NOMO-1 treated with dmso at 0.1 percent for 144 hours (cell line): ENCODE measurements at regions not wholly inside any gene's neighbourhood (a gene's known extent, or its start where the extent isn't known, plus 50 kb on each side); places are given as distances from the start of the nearest gene placed in this dataset.
"Not testable (repeated sequence)": the region's sequence is repeated elsewhere in the genome, so short reads cannot be mapped to it uniquely, and the experiment has no call there.

Experiments
- DNase-seq: peaks from one replicate; lab custom pipeline; 2025; ENCODE audit not compliant: unreplicated experiment; lab: John Stamatoyannopoulos, UW

DNA sequence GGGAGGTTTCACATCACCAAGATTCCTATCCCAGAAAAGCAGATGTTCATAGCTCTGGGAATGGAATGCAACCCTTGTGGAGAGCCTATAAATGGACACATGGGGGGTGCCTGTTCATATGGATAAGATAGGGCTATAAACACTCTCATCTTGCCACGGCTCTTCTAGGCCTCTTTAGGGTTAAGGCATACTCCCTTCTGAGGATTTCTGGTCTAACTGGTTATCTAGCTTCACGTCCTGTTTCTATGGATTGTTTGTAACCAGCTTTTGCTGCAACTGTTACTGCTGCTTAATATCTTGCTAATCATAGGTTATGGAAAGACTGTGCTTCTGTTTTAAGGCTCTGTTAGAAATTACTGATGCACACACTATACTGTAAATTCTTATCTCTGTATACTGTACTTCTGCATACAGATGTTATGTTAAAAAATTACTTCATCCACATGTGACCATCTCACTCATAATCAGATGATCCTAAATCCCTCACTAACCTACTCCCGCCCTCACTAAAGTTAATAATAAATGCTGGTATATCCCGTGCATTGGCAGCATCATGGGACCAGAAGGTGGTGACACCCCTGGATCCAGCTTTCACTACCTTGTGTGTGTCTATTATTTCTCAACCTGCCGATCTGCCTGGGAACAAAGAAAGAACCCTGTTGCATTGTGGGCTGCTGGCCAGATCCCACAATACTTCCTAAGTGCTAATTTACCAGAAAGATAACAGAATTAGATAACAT lies 68.7 kb downstream of the PRKAB2 start:
- DNase-seq, result not testable (repeated sequence)

DNA sequence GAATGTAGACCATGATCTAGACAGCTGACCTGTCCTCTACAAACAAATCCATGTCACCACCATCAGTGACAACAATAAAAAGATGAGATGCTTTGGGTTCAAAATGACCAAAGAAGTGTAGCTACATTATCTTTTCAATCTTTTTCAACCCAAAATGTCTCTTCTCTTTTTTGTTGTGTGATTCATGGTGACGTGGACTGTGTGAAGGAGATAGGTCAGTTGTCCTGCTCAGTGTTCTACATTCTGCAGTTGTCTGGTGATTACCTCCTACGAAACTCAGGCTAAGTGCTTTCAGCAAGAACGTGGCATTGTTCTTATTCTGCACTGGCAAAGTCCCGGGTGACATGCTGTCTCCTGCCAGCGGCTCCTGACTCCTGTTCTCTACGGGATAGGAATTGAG lies 73.1 kb downstream of the PRKAB2 start:
- no peak for DNase-seq

DNA sequence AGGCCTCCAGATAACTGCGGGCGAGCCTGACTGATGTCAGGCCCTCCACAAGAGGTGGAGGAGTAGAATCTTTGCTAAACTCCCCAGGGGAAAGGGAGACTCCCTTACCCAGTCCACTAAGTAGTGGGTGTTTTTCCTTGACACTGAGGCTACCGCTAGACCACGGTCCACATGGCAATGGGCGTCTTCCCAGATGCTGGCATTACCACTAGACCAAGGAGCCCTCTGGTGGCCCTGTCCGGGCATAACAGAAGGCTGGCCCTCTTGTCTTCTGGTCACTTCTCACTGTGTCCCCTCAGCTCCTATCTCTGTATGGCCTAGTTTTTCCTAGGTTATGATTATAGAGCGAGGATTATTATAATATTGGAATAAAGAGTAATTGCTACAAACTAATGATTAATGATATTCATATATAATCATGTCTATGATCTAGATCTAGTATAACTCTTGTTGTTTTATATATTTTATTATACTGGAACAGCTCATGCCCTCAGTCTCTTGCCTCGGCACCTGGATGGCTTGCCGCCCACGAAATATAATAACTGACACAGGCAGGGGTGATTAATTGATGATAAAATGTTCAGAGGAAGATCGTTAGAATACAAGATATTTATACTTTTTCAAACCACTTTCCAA lies 73.8 kb downstream of the PRKAB2 start:
- not testable (repeated sequence) for DNase-seq

DNA sequence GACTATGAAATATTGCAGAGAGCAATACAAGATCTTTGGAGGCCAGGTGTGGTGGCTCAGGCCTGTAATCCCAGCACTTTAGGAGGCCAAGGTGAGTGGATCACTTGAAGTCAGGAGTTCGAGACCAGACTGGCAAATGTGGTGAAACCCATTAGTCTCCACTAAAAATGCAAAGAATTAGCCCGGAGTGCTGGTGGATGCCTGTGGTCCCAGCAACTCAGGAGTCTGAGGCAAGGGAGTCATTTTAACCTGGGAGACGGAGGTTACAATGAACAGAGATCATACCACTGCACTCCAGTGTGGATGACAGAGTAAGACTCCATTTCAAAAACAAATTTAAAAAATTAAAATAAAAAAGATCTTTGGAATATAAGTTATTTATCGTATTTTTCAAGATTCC lies 76.6 kb downstream of the PRKAB2 start:
- no peak for DNase-seq

DNA sequence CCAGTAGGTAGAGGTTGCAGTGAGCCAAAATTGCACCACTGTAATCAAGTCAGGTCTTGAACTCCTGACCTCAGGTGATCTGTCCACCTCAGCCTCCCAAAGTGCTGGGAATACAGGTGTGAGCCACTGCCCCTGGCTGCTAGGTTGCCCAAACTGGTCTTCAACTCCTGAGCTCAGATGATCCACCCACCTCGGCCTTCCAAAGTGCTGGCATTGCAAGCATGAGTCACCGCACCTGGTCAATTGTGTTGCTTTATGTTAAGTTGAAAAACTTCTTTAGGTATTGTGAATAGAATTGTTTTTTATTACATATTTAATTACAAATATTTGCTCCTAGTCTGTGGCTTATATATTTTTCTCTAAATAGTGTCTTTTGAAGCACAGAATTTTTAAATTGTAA lies 80.5 kb downstream of the PRKAB2 start:
- DNase-seq, result no peak

DNA sequence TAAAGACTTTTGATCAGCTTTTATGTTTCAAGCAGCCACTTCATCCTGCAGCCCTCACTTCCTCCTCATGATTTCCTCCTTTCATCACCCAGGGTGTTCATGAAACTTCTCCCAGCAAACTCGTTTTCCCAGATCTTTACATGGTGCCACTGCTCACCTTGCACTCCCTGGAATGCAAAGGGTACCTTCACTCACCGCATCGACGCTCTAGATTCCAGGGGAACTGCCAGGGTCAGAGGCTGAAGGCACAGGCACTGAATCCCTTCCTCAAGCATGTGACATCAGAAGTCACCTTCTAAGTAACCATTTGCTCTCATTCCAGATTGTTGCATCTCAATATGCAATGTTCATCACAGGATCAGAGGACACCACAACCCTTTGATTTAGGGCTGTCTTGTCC lies 82.8 kb downstream of the PRKAB2 start:
- no peak for DNase-seq

DNA sequence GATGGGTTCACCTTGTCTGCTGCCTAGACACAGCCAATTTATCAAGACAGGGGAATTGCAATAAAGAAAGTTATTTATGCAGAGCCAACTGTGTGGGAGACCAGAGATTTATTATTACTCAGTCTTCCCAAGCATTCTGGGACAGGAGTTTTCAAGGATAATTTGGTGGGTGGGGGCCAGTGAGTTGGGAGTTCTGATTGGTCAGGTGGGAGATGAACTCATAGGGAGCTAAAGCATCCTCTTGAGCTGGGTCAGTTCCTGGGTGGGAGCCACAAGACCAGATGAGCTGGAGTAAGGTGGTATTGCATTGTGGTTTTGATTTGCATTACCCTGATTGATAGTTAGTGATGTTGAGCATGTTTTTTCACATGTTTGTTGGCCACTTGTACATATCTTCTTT lies 86.1 kb downstream of the PRKAB2 start:
- no peak for DNase-seq

DNA sequence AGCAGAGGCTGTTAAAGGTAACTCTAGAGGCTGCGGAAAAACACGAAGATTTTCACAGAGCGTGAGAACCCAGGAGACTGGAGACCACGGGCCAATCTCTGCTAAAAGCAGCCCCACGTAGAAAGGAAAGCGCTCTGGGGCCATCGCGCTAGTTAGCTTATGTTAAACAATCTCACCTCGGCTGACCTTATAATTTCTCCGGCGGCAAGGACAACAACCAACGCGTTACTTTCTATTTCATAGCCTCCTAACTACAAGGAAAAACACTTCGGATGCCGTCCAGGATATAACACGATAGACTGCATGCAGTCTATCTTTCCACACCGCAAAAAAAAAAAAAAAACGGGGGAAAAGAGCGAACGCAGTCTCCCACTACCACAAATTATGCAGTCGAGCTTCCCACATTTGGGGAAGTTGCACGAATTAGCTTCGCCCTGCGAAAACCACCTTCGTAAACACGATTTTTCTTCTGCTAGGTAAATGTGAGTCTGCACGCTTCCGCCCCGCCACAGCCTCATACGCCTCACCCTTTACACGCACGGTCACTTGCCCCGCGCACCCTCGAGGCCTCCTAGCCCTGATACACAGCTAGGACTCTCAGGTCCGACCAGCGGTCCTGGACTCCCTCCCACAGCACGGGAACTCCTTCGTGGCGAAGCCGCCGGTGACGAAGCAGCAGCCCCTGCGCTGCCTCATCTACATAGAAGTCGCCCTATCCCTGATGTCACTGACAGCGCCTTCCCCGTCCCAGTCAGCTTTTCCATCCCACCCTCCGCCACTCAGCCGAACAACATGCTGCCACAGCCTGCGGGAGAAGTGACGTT lies 87.8 kb downstream of the PRKAB2 start:
- peak; percentile 48 for DNase-seq

DNA sequence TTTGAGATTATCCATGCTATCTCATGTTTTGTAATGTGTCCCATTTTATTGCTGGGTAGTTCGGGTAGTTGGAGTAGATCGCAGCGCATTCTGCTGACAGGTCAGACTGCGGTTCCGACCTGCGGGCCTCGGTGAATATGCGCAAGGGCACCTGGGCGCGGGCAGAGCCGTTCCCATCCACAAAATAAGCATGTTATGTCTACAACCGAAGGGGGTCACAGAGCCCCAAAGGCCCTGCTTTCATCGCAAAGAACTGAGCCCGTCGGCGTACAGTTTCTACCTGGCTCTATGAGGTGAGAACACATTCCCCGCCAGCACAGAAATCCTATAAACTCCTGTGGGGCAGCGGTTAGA lies 88.4 kb downstream of the PRKAB2 start:
- DNase-seq, result no peak

DNA sequence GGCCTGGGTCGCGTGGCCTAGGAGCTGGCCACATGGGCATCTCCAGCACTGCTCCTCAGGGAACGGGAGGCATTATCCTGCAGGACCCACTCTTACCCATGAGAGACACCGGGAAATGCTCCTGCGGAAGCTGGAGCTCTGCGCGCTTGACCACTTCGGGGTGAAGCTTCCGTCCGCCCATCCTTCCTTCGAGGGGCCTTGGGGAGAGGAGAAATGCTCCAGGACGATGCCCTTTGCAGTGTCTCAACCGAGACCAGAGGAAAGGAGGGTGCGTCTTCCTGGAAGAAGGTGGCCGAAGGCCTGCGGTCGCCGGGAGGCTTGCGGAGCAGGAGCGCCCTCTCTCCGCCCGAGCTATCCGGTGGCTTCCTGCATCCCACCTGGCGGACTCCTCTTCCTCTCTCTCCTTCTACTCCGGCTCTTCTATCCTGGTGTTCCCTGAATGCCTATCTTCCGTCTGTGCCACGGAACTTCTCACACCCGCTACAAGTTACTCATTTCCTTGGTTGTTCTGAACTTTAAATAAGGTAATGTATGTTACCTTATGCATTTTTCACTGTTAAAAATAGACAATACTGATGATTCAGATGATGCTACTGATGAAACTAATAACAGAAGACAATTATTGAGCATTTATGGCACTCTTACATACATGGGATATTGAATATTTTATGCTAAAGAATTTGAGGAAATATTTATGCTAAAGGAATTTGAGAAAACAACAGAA lies 91.4 kb downstream of the PRKAB2 start:
- no peak for DNase-seq

DNA sequence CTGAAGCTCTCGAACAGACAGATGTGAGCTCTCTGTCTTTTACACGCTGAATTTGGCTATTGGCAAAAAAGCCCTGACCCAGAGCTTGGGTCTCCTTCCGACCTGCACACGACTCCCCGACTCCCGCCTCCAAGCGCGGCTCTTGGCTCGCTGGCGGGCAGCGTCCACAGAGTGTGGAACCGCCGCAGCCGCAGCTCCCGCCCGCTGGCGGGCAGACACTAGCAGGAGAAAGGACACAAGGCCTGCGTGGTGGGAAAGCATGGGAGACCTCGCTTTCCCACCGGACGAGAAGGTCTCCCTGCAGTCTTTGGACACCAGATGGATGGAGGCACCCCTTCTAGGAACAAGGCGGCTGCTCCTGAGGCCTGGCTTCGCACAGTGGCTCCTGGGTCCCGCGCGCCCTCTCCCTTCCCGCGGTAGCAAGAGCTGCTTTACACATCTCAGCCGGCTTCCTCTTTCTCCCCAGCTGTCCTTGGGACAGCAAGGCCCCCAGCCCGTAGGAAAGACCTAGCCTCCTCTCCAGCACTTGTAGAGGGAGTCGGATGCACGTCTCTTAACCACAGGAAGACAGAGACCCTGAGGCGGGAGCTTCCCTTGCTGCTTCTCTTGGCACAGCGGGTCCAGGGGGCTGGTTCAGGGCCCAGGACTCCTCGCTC lies 92.1 kb downstream of the PRKAB2 start:
- no peak for DNase-seq

DNA sequence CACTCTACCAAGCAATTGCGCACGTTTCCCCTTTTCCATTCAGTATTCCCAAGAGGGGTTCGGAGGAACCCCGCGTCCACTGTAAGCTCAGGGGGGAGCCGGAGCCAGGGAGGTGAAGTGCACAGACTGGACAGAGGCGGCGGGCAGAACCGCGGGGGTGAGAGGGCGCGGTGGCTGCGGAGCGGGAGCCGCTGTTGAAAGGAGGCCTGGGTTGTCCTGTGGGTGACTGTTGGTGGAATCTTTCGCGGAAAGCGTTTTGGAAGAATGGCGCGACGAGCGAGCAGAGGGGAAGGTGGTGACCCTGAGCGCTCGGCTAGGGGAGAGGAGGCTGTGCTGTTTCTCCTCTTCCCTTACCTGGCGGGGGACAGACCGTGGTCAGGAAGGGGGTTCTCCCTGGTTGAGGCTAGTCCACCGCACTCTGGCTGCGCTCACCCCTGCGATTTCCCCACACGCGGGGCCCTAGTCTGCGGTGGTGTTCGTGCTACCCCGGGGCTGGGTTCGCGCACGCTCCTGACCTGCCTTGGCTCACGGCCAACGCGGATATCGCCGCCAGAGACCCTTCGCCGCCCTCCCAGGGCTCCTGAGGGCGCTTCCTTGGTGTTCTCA lies 92.8 kb downstream of the PRKAB2 start:
- no peak for DNase-seq

DNA sequence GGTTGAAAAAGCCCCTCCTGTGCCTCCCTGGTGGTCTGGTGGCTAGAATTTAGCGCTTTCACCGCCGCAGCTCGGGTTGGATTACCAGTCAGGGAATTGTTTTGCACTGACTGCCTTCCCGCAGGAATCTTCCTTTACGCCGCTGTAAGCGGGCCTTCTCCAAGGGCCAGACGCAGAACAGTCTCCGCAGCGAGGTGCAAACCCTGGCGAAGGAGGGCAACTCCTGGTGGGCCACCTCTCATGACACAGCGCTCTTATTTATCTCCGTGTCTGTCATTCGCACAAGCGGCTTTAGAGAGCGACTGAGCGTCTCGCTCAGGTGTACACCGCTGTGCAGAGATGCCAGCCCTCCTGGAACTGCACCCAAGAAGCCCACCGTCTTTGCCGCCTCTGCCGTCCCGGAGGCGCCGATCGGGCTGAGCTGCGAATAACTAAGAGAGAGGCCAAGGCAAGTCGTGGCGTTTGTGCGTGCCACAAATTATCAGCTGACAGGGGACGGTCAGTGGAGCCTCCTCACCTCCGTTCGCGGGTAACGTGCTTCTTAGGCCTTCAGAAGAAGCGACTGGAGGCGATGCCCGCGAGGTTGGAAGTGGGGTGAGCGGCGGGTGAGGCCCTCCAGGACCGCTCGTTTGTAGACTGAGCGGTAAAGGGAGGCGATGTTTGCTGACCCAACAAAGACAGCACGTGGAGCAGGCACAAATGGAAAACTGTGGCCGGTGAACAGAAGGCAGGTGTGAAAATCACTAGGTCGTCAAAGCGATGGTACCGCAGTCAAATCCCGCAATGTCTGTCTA lies 93.5 kb downstream of the PRKAB2 start:
- DNase-seq, result no peak

DNA sequence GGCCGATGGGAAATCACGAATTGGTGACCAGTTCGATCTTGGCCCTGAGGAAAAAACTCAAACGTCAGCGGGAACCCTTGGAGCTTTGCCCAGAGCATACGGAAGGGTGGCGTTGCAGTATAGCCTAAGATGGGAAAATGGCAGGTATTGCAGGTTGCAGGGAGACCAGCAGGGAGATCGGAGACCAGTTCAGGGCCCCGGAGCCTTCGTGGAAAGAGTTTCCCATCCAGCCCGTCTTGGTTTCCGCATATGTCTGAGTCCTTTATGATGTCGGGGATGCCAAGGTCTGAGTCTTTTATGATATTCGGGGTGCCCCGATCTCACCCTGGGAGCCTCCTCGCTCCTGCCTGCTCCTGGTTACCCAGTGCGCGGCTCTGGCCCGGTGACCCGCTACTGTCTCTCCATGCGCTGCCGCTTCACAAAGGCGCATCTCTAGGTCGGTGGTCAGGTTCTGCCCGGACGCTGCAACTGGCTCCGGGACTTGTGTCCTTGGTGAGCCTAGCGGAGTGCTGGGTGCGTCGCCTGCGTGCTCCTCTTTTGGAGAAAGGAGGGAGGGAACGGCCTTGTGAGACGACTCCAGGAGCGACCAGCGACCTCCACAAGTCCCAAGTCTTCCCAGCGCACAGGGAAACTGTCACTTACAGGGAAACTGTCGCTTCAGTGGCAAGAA lies 94.2 kb downstream of the PRKAB2 start:
- no peak for DNase-seq

DNA sequence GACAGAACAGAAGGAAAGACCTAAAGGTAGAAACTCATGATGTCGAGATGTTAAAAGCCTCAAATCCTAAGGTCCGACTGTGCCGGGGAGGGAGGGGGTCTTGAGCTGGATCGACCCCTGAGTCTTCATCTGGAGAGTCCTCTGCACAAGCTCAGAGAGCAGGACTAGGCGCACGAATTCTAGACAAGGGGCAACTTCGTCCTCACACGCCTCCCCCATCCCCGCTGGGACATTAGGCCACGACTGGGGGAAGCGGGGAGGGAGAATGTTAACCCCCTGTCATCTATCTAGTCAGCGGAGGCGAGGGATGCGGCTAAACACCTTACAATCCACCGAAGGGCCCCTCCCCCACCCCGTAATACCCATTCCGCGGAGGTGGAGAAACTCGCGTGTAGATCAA lies 94.7 kb downstream of the PRKAB2 start:
- DNase-seq, result no peak

DNA sequence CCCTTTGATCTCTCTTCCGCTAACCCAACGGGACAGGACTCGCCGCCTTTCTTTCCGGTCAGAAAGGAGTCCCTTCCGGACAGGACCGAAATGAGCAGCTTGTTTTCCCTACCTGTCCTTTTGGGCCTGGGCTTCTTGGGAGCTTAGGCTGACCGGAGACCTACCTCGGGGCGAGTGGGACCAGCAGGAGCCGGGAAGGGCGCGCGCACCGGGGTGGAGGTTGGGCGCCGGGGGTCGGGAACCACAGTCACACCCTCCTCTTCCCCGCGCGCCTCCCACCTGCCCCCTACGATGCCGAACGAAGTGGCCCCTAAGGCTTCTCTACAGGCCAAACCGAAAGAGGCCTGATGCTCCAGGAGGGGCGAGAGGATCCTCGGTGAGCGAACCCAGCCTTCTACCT lies 95.2 kb downstream of the PRKAB2 start:
- no peak for DNase-seq

DNA sequence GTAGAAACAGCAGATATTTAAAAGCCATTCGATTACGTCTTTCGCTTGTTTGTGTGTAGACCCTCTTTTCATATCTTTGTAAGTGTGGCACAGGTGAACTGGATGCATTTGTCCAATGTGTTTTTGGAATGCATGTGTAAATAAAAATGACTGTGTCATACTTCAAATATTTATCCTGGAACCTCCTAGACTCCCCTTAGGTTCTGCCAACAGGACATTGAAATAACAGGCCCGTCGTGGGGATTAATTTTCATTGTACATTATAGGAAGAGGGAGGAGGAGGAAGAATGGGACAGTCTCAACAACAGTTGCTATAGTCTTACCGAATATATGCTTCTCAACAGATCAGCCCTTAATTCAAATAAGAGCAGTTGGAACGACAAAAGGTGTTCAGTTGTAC lies 95.8 kb downstream of the PRKAB2 start:
- DNase-seq, result no peak

DNA sequence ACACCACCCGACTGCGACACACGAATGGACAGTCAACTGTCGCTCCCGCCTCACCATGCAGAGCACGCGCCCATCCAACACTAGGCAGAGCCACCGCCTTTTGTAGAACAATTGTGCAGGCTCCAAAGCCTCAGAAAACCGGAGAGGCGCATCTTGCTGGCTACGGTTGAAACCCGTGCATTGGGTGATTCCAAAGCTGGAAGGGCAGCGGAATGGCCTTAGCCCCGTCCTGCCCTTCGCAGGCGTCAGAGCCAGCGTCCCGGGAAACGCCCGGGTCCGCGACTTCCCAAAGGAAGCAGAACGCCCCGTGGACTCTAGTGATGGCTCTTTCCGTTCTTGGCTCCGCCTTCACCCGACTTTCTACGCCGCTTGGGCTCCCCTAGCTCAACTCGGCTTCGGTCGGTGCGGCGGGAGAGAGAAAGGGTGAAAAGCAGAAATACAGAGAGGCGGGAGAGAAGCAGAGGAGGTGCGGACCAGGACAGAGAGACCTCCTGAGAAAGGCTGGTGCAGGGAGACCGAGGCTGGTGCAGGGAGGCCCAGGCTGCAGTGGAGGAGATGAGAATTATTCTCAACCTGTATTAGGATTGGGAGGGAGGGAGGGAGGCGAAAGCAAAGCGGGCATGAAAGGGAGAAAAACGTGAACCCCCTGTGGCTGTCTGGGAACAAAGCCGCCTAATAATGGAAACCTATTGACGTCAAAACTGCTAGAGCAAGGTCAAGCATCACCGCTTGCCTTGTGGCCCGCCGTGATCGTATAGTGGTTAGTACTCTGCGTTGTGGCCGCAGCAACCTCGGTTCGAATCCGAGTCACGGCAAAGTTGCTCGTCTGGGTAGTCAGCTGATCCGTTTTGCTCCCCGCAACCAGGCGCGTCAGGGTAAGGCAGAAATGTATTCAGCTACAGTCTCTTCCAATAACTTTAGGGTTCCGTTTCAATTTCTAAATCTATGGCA lies 99.5 kb downstream of the PRKAB2 start:
- no peak for DNase-seq
